ENCODE measurements at regions not wholly inside any gene's neighbourhood (a gene's known extent, or its start where the extent isn't known, plus 50 kb on each side); places are given as distances from the start of the nearest gene placed in this dataset.

DNA sequence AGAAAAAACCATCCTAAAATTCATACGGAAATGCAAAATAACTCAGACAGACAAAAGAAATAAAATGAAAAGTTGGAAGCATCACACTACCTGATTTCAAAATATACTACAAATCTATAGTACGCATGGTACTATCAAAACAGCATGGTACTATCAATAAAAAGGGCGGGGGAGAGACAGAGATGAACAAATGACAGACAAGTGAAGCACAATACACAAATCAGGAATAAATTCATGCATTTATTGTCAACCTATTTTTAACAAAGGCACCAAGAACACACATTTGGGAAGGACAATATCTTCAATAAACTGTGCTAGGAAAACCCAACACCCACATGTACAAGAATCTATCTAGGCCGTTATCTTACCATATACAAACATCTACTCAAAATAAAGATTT is 207.4 kb upstream of the WSB1 start:
- TF ChIP-seq EZH2 (IDR thresholded peaks at IDR 0.05; ENCODE audit: low read length) = no peak
- TF ChIP-seq, protein P1, sequence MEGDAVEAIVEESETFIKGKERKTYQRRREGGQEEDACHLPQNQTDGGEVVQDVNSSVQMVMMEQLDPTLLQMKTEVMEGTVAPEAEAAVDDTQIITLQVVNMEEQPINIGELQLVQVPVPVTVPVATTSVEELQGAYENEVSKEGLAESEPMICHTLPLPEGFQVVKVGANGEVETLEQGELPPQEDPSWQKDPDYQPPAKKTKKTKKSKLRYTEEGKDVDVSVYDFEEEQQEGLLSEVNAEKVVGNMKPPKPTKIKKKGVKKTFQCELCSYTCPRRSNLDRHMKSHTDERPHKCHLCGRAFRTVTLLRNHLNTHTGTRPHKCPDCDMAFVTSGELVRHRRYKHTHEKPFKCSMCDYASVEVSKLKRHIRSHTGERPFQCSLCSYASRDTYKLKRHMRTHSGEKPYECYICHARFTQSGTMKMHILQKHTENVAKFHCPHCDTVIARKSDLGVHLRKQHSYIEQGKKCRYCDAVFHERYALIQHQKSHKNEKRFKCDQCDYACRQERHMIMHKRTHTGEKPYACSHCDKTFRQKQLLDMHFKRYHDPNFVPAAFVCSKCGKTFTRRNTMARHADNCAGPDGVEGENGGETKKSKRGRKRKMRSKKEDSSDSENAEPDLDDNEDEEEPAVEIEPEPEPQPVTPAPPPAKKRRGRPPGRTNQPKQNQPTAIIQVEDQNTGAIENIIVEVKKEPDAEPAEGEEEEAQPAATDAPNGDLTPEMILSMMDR (optimal IDR thresholded peaks at IDR 0.05 in 1 of 3, IDR thresholded peaks at IDR 0.05 in 1 of 3, conservative IDR thresholded peaks at IDR 0.05 in 1 of 3; ENCODE audit: extremely low read depth in 1 of 3, insufficient read depth in 2 of 3, low read length in 3 of 3) = no peak

Measured in keratinocyte (primary cell).